ENCODE measurements at regions not wholly inside any gene's neighbourhood (a gene's known extent, or its start where the extent isn't known, plus 50 kb on each side); places are given as distances from the start of the nearest gene placed in this dataset.

- Histone ChIP-seq H3K9me3 (ENCODE audit: control insufficient read depth in 4 of 4, insufficient read depth in 3 of 4, low read length in 3 of 4) (no peaks in the 10 kb centered on the region), H3K4me1 (ENCODE audit: control insufficient read depth in 5 of 5, insufficient read depth in 5 of 5, low read length in 5 of 5) (peaks cover 0 to 16% (median 0%) of the 10 kb centered on the region in 5 donors), H3K36me3 (ENCODE audit: control insufficient read depth in 4 of 4, insufficient read depth in 4 of 4, low read length in 4 of 4) (no peaks in the 10 kb centered on the region), H3K9ac (ENCODE audit: insufficient read depth in 1 of 2, low read length in 2 of 2) (no peak overlapping the region), H3K27ac (ENCODE audit: low read depth in 1 of 2, low read length in 1 of 2) (no peak overlapping the region), H3K4me3 (no peak overlapping the region), H3K27me3 (ENCODE audit: control insufficient read depth in 3 of 3, insufficient read depth in 3 of 3, low read length in 2 of 3) (no peaks in the 10 kb centered on the region)
- DNase-seq (no peak), ATAC-seq (ENCODE audit: insufficient read depth, low FRiP score) (no peak)
- 91 to 93% methylated on average over 2 of the region's 2 CpGs for WGBS, 2 donors
- no peak for TF ChIP-seq CTCF (IDR thresholded peaks at IDR 0.05; ENCODE audit: control extremely low read depth, extremely low read depth)
These were observed 139.2 kb downstream of the SOX4 start for GRCh38 chr6:21732731-21733130.

- WGBS, 2 donors: 68 to 82% methylated on average over 1 of the region's 1 CpG
- Histone ChIP-seq H3K9ac (ENCODE audit: insufficient read depth in 1 of 2, low read length in 2 of 2) (no peak overlapping the region), H3K27me3 (ENCODE audit: control insufficient read depth in 3 of 3, insufficient read depth in 3 of 3, low read length in 2 of 3) (no peaks in the 10 kb centered on the region), H3K4me1 (ENCODE audit: control insufficient read depth in 5 of 5, insufficient read depth in 5 of 5, low read length in 5 of 5) (peaks cover 0 to 16% (median 0%) of the 10 kb centered on the region in 5 donors), H3K9me3 (ENCODE audit: control insufficient read depth in 4 of 4, insufficient read depth in 3 of 4, low read length in 3 of 4) (no peaks in the 10 kb centered on the region), H3K4me3 (no peak overlapping the region), H3K36me3 (ENCODE audit: control insufficient read depth in 4 of 4, insufficient read depth in 4 of 4, low read length in 4 of 4) (no peaks in the 10 kb centered on the region), H3K27ac (ENCODE audit: low read depth in 1 of 2, low read length in 1 of 2) (no peak overlapping the region)
- no peak for TF ChIP-seq CTCF (IDR thresholded peaks at IDR 0.05; ENCODE audit: control extremely low read depth, extremely low read depth)
- ATAC-seq (ENCODE audit: insufficient read depth, low FRiP score) (no peak), DNase-seq (peak in 1 of 3 donors; percentile 8)
These were observed 139.8 kb downstream of the SOX4 start for GRCh38 chr6:21733311-21733710.

GRCh38 chr6:21734204-21734603 lies 140.7 kb downstream of the SOX4 start:
- ATAC-seq (ENCODE audit: insufficient read depth, low FRiP score) (no peak), DNase-seq (peak in 1 of 3 donors; percentile 13)
- Histone ChIP-seq H3K36me3 (ENCODE audit: control insufficient read depth in 4 of 4, insufficient read depth in 4 of 4, low read length in 4 of 4) (no peaks in the 10 kb centered on the region), H3K4me3 (no peak overlapping the region), H3K27ac (ENCODE audit: low read depth in 1 of 2, low read length in 1 of 2) (no peak overlapping the region), H3K27me3 (ENCODE audit: control insufficient read depth in 3 of 3, insufficient read depth in 3 of 3, low read length in 2 of 3) (no peaks in the 10 kb centered on the region), H3K4me1 (ENCODE audit: control insufficient read depth in 5 of 5, insufficient read depth in 5 of 5, low read length in 5 of 5) (peaks cover 0 to 23% (median 0%) of the 10 kb centered on the region in 5 donors), H3K9ac (ENCODE audit: insufficient read depth in 1 of 2, low read length in 2 of 2) (no peak overlapping the region), H3K9me3 (ENCODE audit: control insufficient read depth in 4 of 4, insufficient read depth in 3 of 4, low read length in 3 of 4) (no peaks in the 10 kb centered on the region)
- 70 to 89% methylated on average over 3 of the region's 3 CpGs for WGBS, 2 donors
- TF ChIP-seq CTCF (IDR thresholded peaks at IDR 0.05; ENCODE audit: control extremely low read depth, extremely low read depth): no peak

All from lung (tissue), 11 donors.